Trophoblast cell (in vitro differentiated cells and primary cell): ENCODE measurements at regions not wholly inside any gene's neighbourhood (a gene's known extent, or its start where the extent isn't known, plus 50 kb on each side); places are given as distances from the start of the nearest gene placed in this dataset.
A peak's percentile ranks its signal among the peaks of the same experiment; 100 is the strongest.

Source experiments
- DNase-seq, 2 donors: peaks; one replicate each; pipeline ENCODE4 v3.0.0-alpha.2; 2016
- H2AFZ ChIP-seq: 2 replicates; pipeline ENCODE4 v1.6.1; 2013; ENCODE audit warnings: low read length, moderate library complexity, mild to moderate bottlenecking; ENCODE audit not compliant: insufficient read depth, poor library complexity
- H2AK5ac ChIP-seq: 2 replicates; pipeline ENCODE4 v1.6.1; 2013; ENCODE audit warnings: mild to moderate bottlenecking, low read length
- H2BK120ac ChIP-seq: 2 replicates; pipeline ENCODE4 v1.6.1; 2013; ENCODE audit warnings: low read length, mild to moderate bottlenecking, moderate library complexity; ENCODE audit not compliant: insufficient read depth, poor library complexity
- H2BK12ac ChIP-seq: 2 replicates; pipeline ENCODE4 v1.6.1; 2013; ENCODE audit warnings: mild to moderate bottlenecking, low read length, moderate library complexity
- H2BK5ac ChIP-seq: 2 replicates; pipeline ENCODE4 v1.6.1; 2013; ENCODE audit warnings: low read length, low read depth, moderate library complexity, mild to moderate bottlenecking; ENCODE audit not compliant: poor library complexity
- H3K14ac ChIP-seq: 2 replicates; pipeline ENCODE4 v1.6.1; 2013; ENCODE audit warnings: mild to moderate bottlenecking, low read length
- H3K18ac ChIP-seq: 2 replicates; pipeline ENCODE4 v1.6.1; 2013; ENCODE audit warnings: mild to moderate bottlenecking, low read length
- H3K23ac ChIP-seq: 2 replicates; pipeline ENCODE4 v1.6.1; 2013; ENCODE audit warnings: low read length
- H3K27ac ChIP-seq: 2 replicates; pipeline ENCODE4 v1.5.1; 2013; ENCODE audit warnings: low read depth, mild to moderate bottlenecking, inconsistent platforms, low read length, moderate library complexity
- H3K27me3 ChIP-seq: 2 replicates; pipeline ENCODE4 v1.6.1; 2013; ENCODE audit warnings: inconsistent platforms, mild to moderate bottlenecking, low read length, moderate library complexity; ENCODE audit not compliant: insufficient read depth
- H3K36me3 ChIP-seq, 2 experiments: 1 replicate in 1 of 2; 2 replicates in 1 of 2; pipeline ENCODE4 v1.6.1; 2013; ENCODE audit warnings: low read length in 2 of 2, mild to moderate bottlenecking in 2 of 2, moderate library complexity in 1 of 2; ENCODE audit not compliant: insufficient read depth in 2 of 2, control insufficient read depth in 1 of 2
- H3K4ac ChIP-seq: 2 replicates; pipeline ENCODE4 v1.6.1; 2013; ENCODE audit warnings: low read depth, mild to moderate bottlenecking, low read length, moderate library complexity
- H3K4me1 ChIP-seq, 2 experiments: 1 replicate in 1 of 2; 2 replicates in 1 of 2; pipeline ENCODE4 v1.6.1; 2013; ENCODE audit warnings: low read length in 2 of 2, mild to moderate bottlenecking in 2 of 2, moderate library complexity in 1 of 2; ENCODE audit not compliant: insufficient read depth in 2 of 2, control insufficient read depth in 1 of 2
- H3K4me2 ChIP-seq: 2 replicates; pipeline ENCODE4 v1.6.1; 2013; ENCODE audit warnings: inconsistent platforms, mild to moderate bottlenecking, low read length, moderate library complexity
- H3K4me3 ChIP-seq: 2 replicates; pipeline ENCODE4 v1.5.1; 2013; ENCODE audit warnings: mild to moderate bottlenecking, low read depth, low read length, inconsistent platforms
- H3K79me1 ChIP-seq: one replicate; pipeline ENCODE4 v1.6.1; 2013; ENCODE audit warnings: low read length
- H3K79me2 ChIP-seq: 2 replicates; pipeline ENCODE4 v1.6.1; 2013; ENCODE audit warnings: low read length, mild to moderate bottlenecking; ENCODE audit not compliant: control insufficient read depth, insufficient read depth, poor library complexity
- H3K9ac ChIP-seq: 2 replicates; pipeline ENCODE4 v1.6.1; 2013; ENCODE audit warnings: mild to moderate bottlenecking, low read length
- H3K9me3 ChIP-seq: 2 replicates; pipeline ENCODE4 v1.6.1; 2013; ENCODE audit warnings: low read depth, mild to moderate bottlenecking, control low read depth, inconsistent platforms, low read length; ENCODE audit not compliant: insufficient read depth
- H4K12ac ChIP-seq: 2 replicates; pipeline ENCODE4 v1.6.1; 2013; ENCODE audit warnings: low read depth, mild to moderate bottlenecking, low read length, moderate library complexity
- H4K8ac ChIP-seq: 2 replicates; pipeline ENCODE4 v1.6.1; 2013; ENCODE audit warnings: low read depth, mild to moderate bottlenecking, low read length, moderate library complexity
- H4K91ac ChIP-seq: one replicate; pipeline ENCODE4 v1.6.1; 2013; ENCODE audit warnings: low read depth, mild to moderate bottlenecking, low read length, moderate library complexity
- WGBS: extraction: QIAGEN DNeasy Blood & Tissue Kit; methylation state at CpG from one replicate; pipeline ENCODE4 v1.1.7; 2013; ENCODE audit warnings: missing lambda C conversion rate; ENCODE audit not compliant: insufficient read length, insufficient coverage; ENCODE audit errors: extremely low coverage; 5-methylcytosine and 5-hydroxymethylcytosine counted together

DNA sequence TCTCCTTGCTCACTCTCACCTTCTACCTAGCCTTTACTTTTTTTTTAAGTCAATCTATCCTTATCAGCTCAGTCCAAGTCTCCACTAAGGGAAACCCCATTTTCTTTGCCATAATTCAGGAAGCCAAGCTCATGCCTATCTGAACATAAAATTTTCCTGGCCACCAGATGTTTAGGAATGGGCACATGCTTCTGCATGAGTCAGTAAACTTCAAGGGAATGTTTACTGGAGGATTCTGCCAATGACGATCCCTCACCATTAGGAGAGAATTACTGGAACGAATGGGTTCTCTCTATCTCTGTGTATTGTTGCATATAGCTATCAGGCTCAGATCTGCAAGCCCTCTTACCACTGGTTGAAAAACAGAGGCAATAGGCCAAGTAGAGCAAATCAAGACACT is 731.7 kb upstream of the ZNF804A start:
- Histone ChIP-seq H2AK5ac (no peak overlapping the region), H3K27me3 (no peaks in the 10 kb centered on the region), H3K4me3 (no peak overlapping the region), H4K91ac (no peak overlapping the region), H2BK120ac (no peak overlapping the region), H3K4me2 (no peak overlapping the region), H3K79me1 (no peaks in the 10 kb centered on the region), H4K12ac (no peak overlapping the region), H3K27ac (no peak overlapping the region), H3K14ac (no peak overlapping the region), H3K4ac (no peak overlapping the region), H3K18ac (no peak overlapping the region), H3K9me3 (no peaks in the 10 kb centered on the region), H3K23ac (no peak overlapping the region), H2BK5ac (no peak overlapping the region), H2AFZ (no peak overlapping the region), H3K9ac (no peak overlapping the region), H2BK12ac (no peak overlapping the region), H3K79me2 (no peaks in the 10 kb centered on the region), H3K36me3 (no peaks in the 10 kb centered on the region), H3K4me1 (no peaks in the 10 kb centered on the region), H4K8ac (no peak overlapping the region)
- DNase-seq, result peak in 1 of 2 donors; percentile 18
- no CpG with 5 or more reads among the region's 2 CpGs for WGBS

DNA sequence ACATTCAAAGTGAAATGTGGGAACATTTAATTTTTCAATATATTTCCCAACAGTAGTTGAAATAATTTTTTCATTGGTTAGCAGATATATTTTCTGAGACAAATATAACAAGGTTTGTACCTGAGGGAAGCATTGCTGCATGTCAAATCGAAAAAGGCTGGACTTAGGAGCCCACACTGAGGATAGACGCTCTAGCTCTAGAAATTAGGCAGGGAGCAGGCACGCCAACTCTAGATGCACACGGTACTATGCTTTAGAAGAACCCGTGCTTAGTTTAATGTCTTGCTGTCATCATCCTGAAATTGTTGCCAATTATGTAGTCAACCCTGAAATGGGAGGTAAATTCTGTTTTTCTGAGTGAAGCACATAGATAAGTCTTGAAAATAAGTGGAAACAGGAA is 731.1 kb upstream of the ZNF804A start:
- Histone ChIP-seq H2BK12ac (no peak overlapping the region), H2BK120ac (no peak overlapping the region), H3K9me3 (no peaks in the 10 kb centered on the region), H2BK5ac (no peak overlapping the region), H4K12ac (no peak overlapping the region), H3K18ac (no peak overlapping the region), H3K14ac (no peak overlapping the region), H3K79me2 (no peaks in the 10 kb centered on the region), H3K4me3 (no peak overlapping the region), H3K27ac (no peak overlapping the region), H3K79me1 (no peaks in the 10 kb centered on the region), H3K4me2 (no peak overlapping the region), H3K9ac (no peak overlapping the region), H3K4me1 (no peaks in the 10 kb centered on the region), H4K8ac (no peak overlapping the region), H3K27me3 (no peaks in the 10 kb centered on the region), H3K23ac (no peak overlapping the region), H2AK5ac (no peak overlapping the region), H4K91ac (no peak overlapping the region), H3K4ac (no peak overlapping the region), H2AFZ (no peak overlapping the region), H3K36me3 (no peaks in the 10 kb centered on the region)
- DNase-seq, result no peak
- WGBS, result no CpG with 5 or more reads among the region's 5 CpGs

- H3K4me1 ChIP-seq, result no peaks in the 10 kb centered on the region
- H3K14ac ChIP-seq, result no peak overlapping the region
- no peak overlapping the region for H3K9ac ChIP-seq
- no peaks in the 10 kb centered on the region for H3K27me3 ChIP-seq
- H2BK12ac ChIP-seq, result no peak overlapping the region
- no peaks in the 10 kb centered on the region for H3K36me3 ChIP-seq
- DNase-seq, result no peak
- no peak overlapping the region for H3K4ac ChIP-seq
- H3K18ac ChIP-seq, result no peak overlapping the region
- H3K79me1 ChIP-seq, result no peaks in the 10 kb centered on the region
- H3K4me2 ChIP-seq, result no peak overlapping the region
- no peak overlapping the region for H3K4me3 ChIP-seq
- H4K12ac ChIP-seq, result no peak overlapping the region
- H2AFZ ChIP-seq, result no peak overlapping the region
- H3K79me2 ChIP-seq, result no peaks in the 10 kb centered on the region
- H3K9me3 ChIP-seq, result no peaks in the 10 kb centered on the region
- WGBS, result no CpG with 5 or more reads among the region's 2 CpGs
- no peak overlapping the region for H4K91ac ChIP-seq
- H2BK120ac ChIP-seq, result no peak overlapping the region
- H2AK5ac ChIP-seq, result no peak overlapping the region
- H3K23ac ChIP-seq, result no peak overlapping the region
- H2BK5ac ChIP-seq, result no peak overlapping the region
- H4K8ac ChIP-seq, result no peak overlapping the region
- no peak overlapping the region for H3K27ac ChIP-seq
Observed at GRCh38 chr2:183868153-183868552, 730.2 kb upstream of the ZNF804A start.

DNA sequence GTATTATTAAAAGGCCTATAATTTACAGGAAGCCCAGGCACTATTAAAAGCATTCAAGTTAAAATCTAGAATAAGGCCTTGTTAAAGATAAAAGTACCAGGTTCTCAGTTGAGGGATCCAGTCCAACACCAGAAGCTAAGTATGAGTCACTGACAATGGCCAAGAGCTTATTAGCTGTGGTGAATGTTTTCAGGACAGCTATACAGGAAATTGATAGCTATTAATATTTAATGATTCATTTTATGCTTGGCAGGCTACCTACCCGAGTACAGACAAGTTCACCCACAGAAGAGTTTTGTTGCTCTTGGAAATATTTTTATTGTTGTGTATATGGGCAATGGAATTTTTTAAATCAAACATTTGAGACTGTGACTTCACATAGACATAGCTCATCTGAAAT is 729.6 kb upstream of the ZNF804A start:
- no peak overlapping the region for H2BK5ac ChIP-seq
- no peaks in the 10 kb centered on the region for H3K4me1 ChIP-seq
- no peak overlapping the region for H3K23ac ChIP-seq
- no peak overlapping the region for H3K4me3 ChIP-seq
- no peak overlapping the region for H2BK12ac ChIP-seq
- no peak overlapping the region for H3K4ac ChIP-seq
- no peak overlapping the region for H4K8ac ChIP-seq
- no peaks in the 10 kb centered on the region for H3K9me3 ChIP-seq
- H3K27me3 ChIP-seq, result no peaks in the 10 kb centered on the region
- H3K36me3 ChIP-seq, result no peaks in the 10 kb centered on the region
- H3K18ac ChIP-seq, result no peak overlapping the region
- no peak overlapping the region for H3K27ac ChIP-seq
- H3K14ac ChIP-seq, result no peak overlapping the region
- no peaks in the 10 kb centered on the region for H3K79me1 ChIP-seq
- H3K79me2 ChIP-seq, result no peaks in the 10 kb centered on the region
- no peak for DNase-seq
- no peak overlapping the region for H2BK120ac ChIP-seq
- H4K12ac ChIP-seq, result no peak overlapping the region
- no peak overlapping the region for H3K9ac ChIP-seq
- no peak overlapping the region for H4K91ac ChIP-seq
- H2AK5ac ChIP-seq, result no peak overlapping the region
- no peak overlapping the region for H2AFZ ChIP-seq
- WGBS, result no CpG with 5 or more reads among the region's 1 CpG
- no peak overlapping the region for H3K4me2 ChIP-seq

- Histone ChIP-seq H2BK12ac (no peak overlapping the region), H3K9ac (no peak overlapping the region), H3K14ac (no peak overlapping the region), H4K12ac (no peak overlapping the region), H3K79me1 (no peaks in the 10 kb centered on the region), H3K18ac (no peak overlapping the region), H4K91ac (no peak overlapping the region), H2AK5ac (no peak overlapping the region), H3K4me3 (no peak overlapping the region), H3K4me2 (no peak overlapping the region), H3K4me1 (no peaks in the 10 kb centered on the region), H3K27me3 (no peaks in the 10 kb centered on the region), H4K8ac (no peak overlapping the region), H3K23ac (no peak overlapping the region), H3K4ac (no peak overlapping the region), H2BK5ac (no peak overlapping the region), H3K79me2 (no peaks in the 10 kb centered on the region), H2AFZ (no peak overlapping the region), H3K27ac (no peak overlapping the region), H2BK120ac (no peak overlapping the region), H3K36me3 (no peaks in the 10 kb centered on the region), H3K9me3 (no peaks in the 10 kb centered on the region)
- DNase-seq, result no peak
Observed at GRCh38 chr2:183872131-183872530, 726.2 kb upstream of the ZNF804A start.
